Panc1 (cell line): ENCODE measurements at regions not wholly inside any gene's neighbourhood (a gene's known extent, or its start where the extent isn't known, plus 50 kb on each side); places are given as distances from the start of the nearest gene placed in this dataset.

ENCODE experiments used
- ATAC-seq: fragments of 200-7000 bp; cut with Tn5 transposase; 2 replicates; pipeline ENCODE4 v1.9.1; 2020; ENCODE audit warnings: mild to moderate bottlenecking, moderate library complexity
- BruUV-seq: library from RNA; stranded (reverse); fragments of 400-500 nt; replicated peaks from 2 replicates; lab custom pipeline; 2021; lab: Mats Ljungman, UMichigan
- CTCF ChIA-PET: fragments of 300-600 bp; sonication (Branson Sonifier 250); formaldehyde crosslinking; loops from one replicate; lab custom pipeline; 2022; ENCODE audit warnings: antibody characterized with exemption; lab: Charles Lee
- POLR2A ChIA-PET: fragments of 300-600 bp; sonication (Branson Sonifier 250); formaldehyde crosslinking; loops from one replicate; lab custom pipeline; 2022; ENCODE audit warnings: antibody characterized with exemption; lab: Charles Lee
- DNase-seq: peaks from one replicate; pipeline ENCODE4 v3.0.0-alpha.2; 2010; ENCODE audit warnings: low read depth, low spot score
- H3K27ac ChIP-seq: 2 replicates; pipeline ENCODE4 v1.5.1; 2011; ENCODE audit warnings: mild to moderate bottlenecking, low read length, inconsistent platforms
- H3K27me3 ChIP-seq: fragments of 200-500 bp; sonication (Bioruptor generic); 2 replicates; pipeline ENCODE4 v1.6.0; 2014; ENCODE audit warnings: low read length, inconsistent platforms; ENCODE audit not compliant: control insufficient read depth, insufficient read depth
- H3K36me3 ChIP-seq: fragments of 200-500 bp; sonication (Bioruptor generic); 2 replicates; pipeline ENCODE4 v1.5.1; 2014; ENCODE audit warnings: inconsistent platforms, mild to moderate bottlenecking, low read length, moderate library complexity; ENCODE audit not compliant: control insufficient read depth, insufficient read depth
- H3K4me1 ChIP-seq: 2 replicates; pipeline ENCODE4 v1.5.1; 2011; ENCODE audit warnings: inconsistent platforms, mild to moderate bottlenecking, low read length, moderate library complexity; ENCODE audit not compliant: control insufficient read depth, insufficient read depth
- H3K4me3 ChIP-seq, 2 experiments: 2 replicates each; pipeline ENCODE4 v1.5.1; 2011 to 2012; ENCODE audit warnings: low read depth in 2 of 2, low read length in 2 of 2, mild to moderate bottlenecking in 2 of 2, inconsistent platforms in 1 of 2, moderate library complexity in 1 of 2
- H3K9me3 ChIP-seq: fragments of 200-500 bp; sonication (Bioruptor generic); 2 replicates; pipeline ENCODE4 v1.5.1; 2014; ENCODE audit warnings: low read depth, mild to moderate bottlenecking, inconsistent platforms, low read length, moderate library complexity; ENCODE audit not compliant: control insufficient read depth, insufficient read depth
- POLR2AphosphoS5 ChIP-seq: IDR thresholded peaks from 2 replicates; pipeline ENCODE4 v1.6.1; 2012; ENCODE audit warnings: mild to moderate bottlenecking, low read depth, low read length, moderate library complexity
- SIN3A ChIP-seq: IDR thresholded peaks from 2 replicates; pipeline ENCODE4 v1.6.1; 2012; ENCODE audit warnings: low read depth, mild to moderate bottlenecking, low read length, moderate library complexity, borderline replicate concordance; ENCODE audit not compliant: insufficient read depth
- TCF7L2 ChIP-seq: IDR thresholded peaks from 2 replicates; pipeline ENCODE4 v1.6.1; 2011; ENCODE audit warnings: mild to moderate bottlenecking, low read depth, low read length, inconsistent platforms
- in situ Hi-C: cut with HindIII; loops from 2 replicates; pipeline ENCODE4 v1.10.0; 2016; ENCODE audit warnings: low sequenced_read_pairs, low pct_unique_long_range_greater_than_20kb
- intact Hi-C: fragments of 100-400 bp; cut with micrococcal nuclease; formaldehyde crosslinking; loops from one replicate; pipeline ENCODE4 v1.10.0; 2022; ENCODE audit not compliant: unreplicated experiment
- TF ChIP-seq, protein P1 (sequence below), 2 experiments: IDR thresholded peaks; 2 replicates each; pipeline ENCODE4 v1.6.1; 2011 to 2012; ENCODE audit warnings: low read depth in 2 of 2, control low read depth in 1 of 2, low read length in 1 of 2, mild to moderate bottlenecking in 1 of 2, moderate library complexity in 1 of 2; ENCODE audit not compliant: insufficient read depth in 1 of 2
- TF ChIP-seq, protein P2 (sequence below): fragments of 450-650 bp; IDR thresholded peaks from 2 replicates; pipeline ENCODE4 v1.5.1; 2017; ENCODE audit warnings: mild to moderate bottlenecking

DNA sequence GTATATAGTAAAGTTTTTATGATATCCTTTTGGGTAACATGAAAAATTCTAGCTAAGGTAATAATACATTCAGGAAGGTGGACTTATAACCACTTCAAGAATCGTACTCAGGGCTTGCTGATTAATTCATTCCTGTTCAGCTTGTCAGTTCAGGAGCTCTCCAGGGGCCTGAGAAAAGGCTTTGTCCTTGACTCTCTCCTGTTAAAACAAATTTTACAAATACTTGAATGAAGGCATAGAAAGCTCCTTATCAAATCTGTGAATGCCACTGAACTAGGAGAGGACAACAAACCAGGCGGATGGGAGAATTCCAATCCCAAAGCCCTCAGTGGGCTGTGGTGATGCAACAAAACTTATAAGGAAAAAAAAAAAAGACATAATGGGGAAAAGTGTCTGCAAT is 354.5 kb upstream of the ZMIZ1 start:
- Histone ChIP-seq H3K36me3 (no peaks in the 10 kb centered on the region), H3K4me1 (no peaks in the 10 kb centered on the region), H3K9me3 (no peaks in the 10 kb centered on the region), H3K27me3 (peaks cover 20% of the 10 kb centered on the region), H3K27ac (no peak overlapping the region), H3K4me3 (no peak overlapping the region)
- no TSS peak for BruUV-seq
- ATAC-seq (no peak), DNase-seq (no peak)
- in situ Hi-C loops = no loop called here
- intact Hi-C loops = no loop called here
- TF ChIP-seq POLR2AphosphoS5 = no peak
- no peak for TF ChIP-seq TCF7L2
- TF ChIP-seq SIN3A = no peak
- TF ChIP-seq, protein P1, sequence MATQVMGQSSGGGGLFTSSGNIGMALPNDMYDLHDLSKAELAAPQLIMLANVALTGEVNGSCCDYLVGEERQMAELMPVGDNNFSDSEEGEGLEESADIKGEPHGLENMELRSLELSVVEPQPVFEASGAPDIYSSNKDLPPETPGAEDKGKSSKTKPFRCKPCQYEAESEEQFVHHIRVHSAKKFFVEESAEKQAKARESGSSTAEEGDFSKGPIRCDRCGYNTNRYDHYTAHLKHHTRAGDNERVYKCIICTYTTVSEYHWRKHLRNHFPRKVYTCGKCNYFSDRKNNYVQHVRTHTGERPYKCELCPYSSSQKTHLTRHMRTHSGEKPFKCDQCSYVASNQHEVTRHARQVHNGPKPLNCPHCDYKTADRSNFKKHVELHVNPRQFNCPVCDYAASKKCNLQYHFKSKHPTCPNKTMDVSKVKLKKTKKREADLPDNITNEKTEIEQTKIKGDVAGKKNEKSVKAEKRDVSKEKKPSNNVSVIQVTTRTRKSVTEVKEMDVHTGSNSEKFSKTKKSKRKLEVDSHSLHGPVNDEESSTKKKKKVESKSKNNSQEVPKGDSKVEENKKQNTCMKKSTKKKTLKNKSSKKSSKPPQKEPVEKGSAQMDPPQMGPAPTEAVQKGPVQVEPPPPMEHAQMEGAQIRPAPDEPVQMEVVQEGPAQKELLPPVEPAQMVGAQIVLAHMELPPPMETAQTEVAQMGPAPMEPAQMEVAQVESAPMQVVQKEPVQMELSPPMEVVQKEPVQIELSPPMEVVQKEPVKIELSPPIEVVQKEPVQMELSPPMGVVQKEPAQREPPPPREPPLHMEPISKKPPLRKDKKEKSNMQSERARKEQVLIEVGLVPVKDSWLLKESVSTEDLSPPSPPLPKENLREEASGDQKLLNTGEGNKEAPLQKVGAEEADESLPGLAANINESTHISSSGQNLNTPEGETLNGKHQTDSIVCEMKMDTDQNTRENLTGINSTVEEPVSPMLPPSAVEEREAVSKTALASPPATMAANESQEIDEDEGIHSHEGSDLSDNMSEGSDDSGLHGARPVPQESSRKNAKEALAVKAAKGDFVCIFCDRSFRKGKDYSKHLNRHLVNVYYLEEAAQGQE (IDR thresholded peaks at IDR 0.05; ENCODE audit: insufficient read depth in 1 of 2, low read depth in 2 of 2, low read length in 1 of 2) = no peak
- TF ChIP-seq, protein P2, sequence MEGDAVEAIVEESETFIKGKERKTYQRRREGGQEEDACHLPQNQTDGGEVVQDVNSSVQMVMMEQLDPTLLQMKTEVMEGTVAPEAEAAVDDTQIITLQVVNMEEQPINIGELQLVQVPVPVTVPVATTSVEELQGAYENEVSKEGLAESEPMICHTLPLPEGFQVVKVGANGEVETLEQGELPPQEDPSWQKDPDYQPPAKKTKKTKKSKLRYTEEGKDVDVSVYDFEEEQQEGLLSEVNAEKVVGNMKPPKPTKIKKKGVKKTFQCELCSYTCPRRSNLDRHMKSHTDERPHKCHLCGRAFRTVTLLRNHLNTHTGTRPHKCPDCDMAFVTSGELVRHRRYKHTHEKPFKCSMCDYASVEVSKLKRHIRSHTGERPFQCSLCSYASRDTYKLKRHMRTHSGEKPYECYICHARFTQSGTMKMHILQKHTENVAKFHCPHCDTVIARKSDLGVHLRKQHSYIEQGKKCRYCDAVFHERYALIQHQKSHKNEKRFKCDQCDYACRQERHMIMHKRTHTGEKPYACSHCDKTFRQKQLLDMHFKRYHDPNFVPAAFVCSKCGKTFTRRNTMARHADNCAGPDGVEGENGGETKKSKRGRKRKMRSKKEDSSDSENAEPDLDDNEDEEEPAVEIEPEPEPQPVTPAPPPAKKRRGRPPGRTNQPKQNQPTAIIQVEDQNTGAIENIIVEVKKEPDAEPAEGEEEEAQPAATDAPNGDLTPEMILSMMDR = no peak
- CTCF ChIA-PET = no interaction called here
- POLR2A ChIA-PET = no interaction called here

DNA sequence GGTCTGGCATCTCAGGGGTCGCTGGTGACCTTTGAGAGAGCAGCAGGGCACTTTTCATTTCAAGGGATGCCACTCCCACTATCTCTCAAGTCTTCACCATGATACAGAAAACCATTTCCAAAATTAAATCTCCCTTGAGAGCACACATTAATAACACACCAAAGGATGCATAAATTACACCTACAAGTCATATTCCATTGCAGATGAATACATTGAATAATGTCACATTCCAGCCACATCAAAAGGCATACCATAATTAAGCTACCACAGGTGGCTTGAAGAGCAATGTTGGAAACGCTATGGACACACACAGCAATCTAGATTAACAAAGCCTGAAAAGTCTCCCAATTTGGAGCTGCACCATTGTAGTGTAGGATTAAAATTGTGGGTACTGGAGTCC is 353.3 kb upstream of the ZMIZ1 start:
- CTCF ChIA-PET = no interaction called here

More for the DNA sequence above, 353.3 kb upstream of the ZMIZ1 start:
- peaks cover 18% of the 10 kb centered on the region for H3K27me3 ChIP-seq
- in situ Hi-C loops = no loop called here
- no peak overlapping the region for H3K27ac ChIP-seq
- H3K9me3 ChIP-seq = no peaks in the 10 kb centered on the region
- TF ChIP-seq, protein P2 = no peak
- TF ChIP-seq POLR2AphosphoS5 (no peak), SIN3A (no peak), TCF7L2 (no peak)
- TF ChIP-seq, protein P1 (IDR thresholded peaks at IDR 0.05; ENCODE audit: insufficient read depth in 1 of 2, low read depth in 2 of 2, low read length in 1 of 2) = no peak
- ATAC-seq (no peak), DNase-seq (no peak)
- no TSS peak for BruUV-seq
- intact Hi-C loops = no loop called here
- no peaks in the 10 kb centered on the region for H3K4me1 ChIP-seq
- POLR2A ChIA-PET = no interaction called here
- H3K4me3 ChIP-seq = no peak overlapping the region
- H3K36me3 ChIP-seq = no peaks in the 10 kb centered on the region
